DND-41 (cell line): ENCODE measurements at regions not wholly inside any gene's neighbourhood (a gene's known extent, or its start where the extent isn't known, plus 50 kb on each side); places are given as distances from the start of the nearest gene placed in this dataset.

Experiments
- ATAC-seq: fragments of 200-7000 bp; cut with Tn5 transposase; 3 replicates; pipeline ENCODE4 v1.9.1; 2021; ENCODE audit warnings: low read depth; ENCODE audit not compliant: insufficient read depth
- DNase-seq: peaks from one replicate; pipeline ENCODE4 v3.0.0-alpha.2; 2020
- H2AFZ ChIP-seq: 2 replicates; pipeline ENCODE4 v1.6.0; 2012; ENCODE audit warnings: low read depth, low read length
- H3K27ac ChIP-seq: 2 replicates; pipeline ENCODE4 v1.5.1; 2012; ENCODE audit warnings: low read length, inconsistent platforms
- H3K27me3 ChIP-seq: fragments of 200-600 bp; sonication (generic); 2 replicates; pipeline ENCODE4 v1.6.0; 2012; ENCODE audit warnings: low read length, mild to moderate bottlenecking, inconsistent platforms; ENCODE audit not compliant: insufficient read depth, poor library complexity
- H3K36me3 ChIP-seq: 2 replicates; pipeline ENCODE4 v1.5.1; 2012; ENCODE audit warnings: low read length, inconsistent platforms; ENCODE audit not compliant: insufficient read depth
- H3K4me1 ChIP-seq: 2 replicates; pipeline ENCODE4 v1.5.1; 2012; ENCODE audit warnings: mild to moderate bottlenecking, low read length; ENCODE audit not compliant: insufficient read depth
- H3K4me2 ChIP-seq: 2 replicates; pipeline ENCODE4 v1.6.0; 2012; ENCODE audit warnings: mild to moderate bottlenecking, moderate library complexity, low read length, inconsistent platforms; ENCODE audit not compliant: insufficient read depth
- H3K4me3 ChIP-seq, 2 experiments: fragments of 200-600 bp in 1 of 2; shearing (Covaris generic) in 1 of 2; 2 replicates each; pipeline ENCODE4 v1.5.1; 2012 to 2016; ENCODE audit warnings: inconsistent platforms in 2 of 2, low read length in 2 of 2, mild to moderate bottlenecking in 2 of 2, low read depth in 1 of 2, moderate library complexity in 1 of 2
- H3K79me2 ChIP-seq: 2 replicates; pipeline ENCODE4 v1.6.0; 2012; ENCODE audit warnings: low read length, inconsistent platforms; ENCODE audit not compliant: insufficient read depth
- H3K9ac ChIP-seq: 2 replicates; pipeline ENCODE4 v1.6.0; 2012; ENCODE audit warnings: low read depth, mild to moderate bottlenecking, inconsistent platforms, low read length, moderate library complexity
- H3K9me3 ChIP-seq: 2 replicates; pipeline ENCODE4 v1.5.1; 2012; ENCODE audit warnings: low read length, moderate library complexity, mild to moderate bottlenecking, inconsistent platforms; ENCODE audit not compliant: insufficient read depth, severe bottlenecking
- H4K20me1 ChIP-seq: 2 replicates; pipeline ENCODE4 v1.6.0; 2012; ENCODE audit warnings: low read length; ENCODE audit not compliant: insufficient read depth
- CTCF ChIP-seq: IDR thresholded peaks from 2 replicates; pipeline ENCODE4 v1.5.1; 2012; ENCODE audit warnings: borderline replicate concordance, low read length, moderate library complexity, mild to moderate bottlenecking; ENCODE audit not compliant: poor library complexity, severe bottlenecking; ENCODE audit errors: extremely low read depth
- EZH2 ChIP-seq: IDR thresholded peaks from 3 replicates; pipeline ENCODE4 v1.6.1; 2012; ENCODE audit warnings: borderline replicate concordance, low read depth, mild to moderate bottlenecking, moderate library complexity, low read length, inconsistent platforms; ENCODE audit not compliant: severe bottlenecking

- H3K9me3 ChIP-seq = no peaks in the 10 kb centered on the region
- no peak overlapping the region for H3K4me2 ChIP-seq
- DNase-seq = no peak
- no peak overlapping the region for H3K9ac ChIP-seq
- H3K4me1 ChIP-seq = no peaks in the 10 kb centered on the region
- no peak overlapping the region for H2AFZ ChIP-seq
- no peak overlapping the region for H3K27ac ChIP-seq
- ATAC-seq = no peak
- no peaks in the 10 kb centered on the region for H3K36me3 ChIP-seq
- H3K27me3 ChIP-seq = no peaks in the 10 kb centered on the region
- TF ChIP-seq CTCF (no peak), EZH2 (no peak)
- no peak overlapping the region for H3K4me3 ChIP-seq
- no peaks in the 10 kb centered on the region for H3K79me2 ChIP-seq
- no peaks in the 10 kb centered on the region for H4K20me1 ChIP-seq
Observed at GRCh38 chr3:158983216-158984099, 181.6 kb downstream of the MFSD1 start.

DNA sequence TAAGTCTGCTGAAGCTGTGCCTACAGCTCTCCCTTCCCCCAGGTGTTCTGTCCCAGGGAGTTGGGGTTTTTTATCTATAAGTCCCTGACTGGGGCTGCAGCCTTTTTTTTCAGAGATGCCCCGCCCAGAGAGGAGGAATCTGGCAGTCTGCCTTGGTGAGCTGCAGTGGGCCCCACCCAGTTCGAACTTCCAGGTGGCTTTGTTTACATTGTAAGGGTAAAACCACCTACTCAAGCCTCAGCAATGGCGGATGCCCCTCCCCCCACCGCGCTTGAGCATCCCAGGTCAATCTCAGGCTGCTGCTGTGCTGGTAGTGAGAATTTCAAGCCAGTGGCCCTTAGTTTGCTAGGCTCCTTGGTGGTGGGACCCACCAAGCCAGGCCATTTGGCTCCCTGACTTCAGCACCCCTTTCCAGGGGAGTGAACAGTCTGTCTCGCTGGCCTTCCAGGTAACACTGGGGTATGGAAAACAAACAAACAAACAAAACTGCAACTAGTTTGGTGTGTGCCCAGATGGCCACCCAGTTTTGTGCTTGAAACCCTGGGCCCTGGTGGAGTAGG is 189.4 kb downstream of the MFSD1 start:
- Histone ChIP-seq H3K79me2 (no peaks in the 10 kb centered on the region), H3K9ac (no peak overlapping the region), H4K20me1 (no peaks in the 10 kb centered on the region), H3K4me2 (no peak overlapping the region), H3K36me3 (no peaks in the 10 kb centered on the region), H3K9me3 (no peaks in the 10 kb centered on the region), H2AFZ (no peak overlapping the region), H3K4me1 (no peaks in the 10 kb centered on the region), H3K27me3 (no peaks in the 10 kb centered on the region), H3K27ac (no peak overlapping the region), H3K4me3 (no peak overlapping the region)
- DNase-seq (peak; percentile 8), ATAC-seq (no peak)
- TF ChIP-seq CTCF (no peak), EZH2 (no peak)

- no peak for DNase-seq
- Histone ChIP-seq H3K4me1 (no peaks in the 10 kb centered on the region), H3K9ac (no peak overlapping the region), H3K27ac (no peak overlapping the region), H3K4me3 (no peak overlapping the region), H4K20me1 (no peaks in the 10 kb centered on the region), H2AFZ (no peak overlapping the region), H3K9me3 (no peaks in the 10 kb centered on the region), H3K36me3 (no peaks in the 10 kb centered on the region), H3K4me2 (no peak overlapping the region), H3K27me3 (no peaks in the 10 kb centered on the region), H3K79me2 (no peaks in the 10 kb centered on the region)
- no peak for TF ChIP-seq EZH2
- TF ChIP-seq CTCF = no peak
- ATAC-seq = no peak
Observed at GRCh38 chr3:158992463-158992862, 190.6 kb downstream of the MFSD1 start.
